ENCODE measurements at regions not wholly inside any gene's neighbourhood (a gene's known extent, or its start where the extent isn't known, plus 50 kb on each side); places are given as distances from the start of the nearest gene placed in this dataset.

GRCh38 chr2:234559609-234560008 is 62.7 kb upstream of the ARL4C start:
- Histone ChIP-seq H4K91ac (ENCODE audit: insufficient read length, low read depth, low read length) (no peak overlapping the region), H3K23ac (ENCODE audit: insufficient read length, low read depth, low read length) (no peak overlapping the region), H2BK5ac (ENCODE audit: insufficient read length, low read length) (no peak overlapping the region), H3T11ph (ENCODE audit: low read length) (no peak overlapping the region), H3K4ac (ENCODE audit: low read depth, low read length) (no peak overlapping the region), H4K20me1 (ENCODE audit: control insufficient read depth, insufficient read depth, insufficient read length) (no peaks in the 10 kb centered on the region), H2BK120ac (ENCODE audit: low read depth, low read length, poor library complexity, severe bottlenecking) (no peak overlapping the region), H4K8ac (replicated peaks; ENCODE audit: insufficient read length, low read depth, low read length) (no peak overlapping the region), H3K27me3 (ENCODE audit: insufficient read depth, low read length) (no peaks in the 10 kb centered on the region), H3K4me1 (ENCODE audit: insufficient read depth, low read length) (no peaks in the 10 kb centered on the region), H3K14ac (ENCODE audit: insufficient read depth, low read length) (no peak overlapping the region), H2BK20ac (ENCODE audit: low read depth, low read length, poor library complexity, severe bottlenecking) (no peak overlapping the region), H3K18ac (ENCODE audit: insufficient read length, low read depth, low read length) (no peak overlapping the region), H4K5ac (ENCODE audit: insufficient read length, low read depth, low read length) (no peak overlapping the region), H3K27ac (ENCODE audit: insufficient read length, low read depth, low read length) (no peak overlapping the region), H2BK15ac (ENCODE audit: low read depth, low read length) (no peak overlapping the region), H2AK5ac (ENCODE audit: insufficient read length, low read length) (no peak overlapping the region), H2BK12ac (ENCODE audit: insufficient read length, low read depth, low read length) (no peak overlapping the region), H3K4me2 (ENCODE audit: insufficient read depth, insufficient read length, low read length) (no peak overlapping the region), H3K79me1 (ENCODE audit: insufficient read depth, low read depth, low read length, poor library complexity, severe bottlenecking) (no peaks in the 10 kb centered on the region), H3K56ac (ENCODE audit: insufficient read length, low read depth, low read length) (no peak overlapping the region), H3K23me2 (ENCODE audit: insufficient read length, low read depth, low read length, poor library complexity, severe bottlenecking) (no peaks in the 10 kb centered on the region), H2AFZ (ENCODE audit: low read length) (no peak overlapping the region), H3K79me2 (ENCODE audit: insufficient read depth, low read length) (no peaks in the 10 kb centered on the region), H3K9me3 (ENCODE audit: control insufficient read depth, low read depth, low read length) (no peaks in the 10 kb centered on the region), H3K9ac (ENCODE audit: extremely low read depth, insufficient read length, low read length) (no peak overlapping the region)
- no CpG with 5 or more reads among the region's 5 CpGs for WGBS (ENCODE audit: extremely low coverage, insufficient read length, low lambda C conversion rate)
- H3K9me3 Mint-ChIP-seq = peaks cover 17 to 26% of the 10 kb centered on the region in 2 experiments
- no peak overlapping the region for H3K4me3 Mint-ChIP-seq
- TF ChIP-seq, protein P1, sequence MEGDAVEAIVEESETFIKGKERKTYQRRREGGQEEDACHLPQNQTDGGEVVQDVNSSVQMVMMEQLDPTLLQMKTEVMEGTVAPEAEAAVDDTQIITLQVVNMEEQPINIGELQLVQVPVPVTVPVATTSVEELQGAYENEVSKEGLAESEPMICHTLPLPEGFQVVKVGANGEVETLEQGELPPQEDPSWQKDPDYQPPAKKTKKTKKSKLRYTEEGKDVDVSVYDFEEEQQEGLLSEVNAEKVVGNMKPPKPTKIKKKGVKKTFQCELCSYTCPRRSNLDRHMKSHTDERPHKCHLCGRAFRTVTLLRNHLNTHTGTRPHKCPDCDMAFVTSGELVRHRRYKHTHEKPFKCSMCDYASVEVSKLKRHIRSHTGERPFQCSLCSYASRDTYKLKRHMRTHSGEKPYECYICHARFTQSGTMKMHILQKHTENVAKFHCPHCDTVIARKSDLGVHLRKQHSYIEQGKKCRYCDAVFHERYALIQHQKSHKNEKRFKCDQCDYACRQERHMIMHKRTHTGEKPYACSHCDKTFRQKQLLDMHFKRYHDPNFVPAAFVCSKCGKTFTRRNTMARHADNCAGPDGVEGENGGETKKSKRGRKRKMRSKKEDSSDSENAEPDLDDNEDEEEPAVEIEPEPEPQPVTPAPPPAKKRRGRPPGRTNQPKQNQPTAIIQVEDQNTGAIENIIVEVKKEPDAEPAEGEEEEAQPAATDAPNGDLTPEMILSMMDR (conservative IDR thresholded peaks at IDR 0.05) = no peak
- peaks cover 3 to 12% of the 10 kb centered on the region in 2 experiments for H3K4me1 Mint-ChIP-seq
- H3K36me3 Mint-ChIP-seq (ENCODE audit: insufficient read depth in 1 of 3, low read depth in 3 of 3) = peaks cover 9 to 29% (median 17%) of the 10 kb centered on the region in 3 experiments; a peak in 6 of 7 replicates
- peaks cover 13% of the 10 kb centered on the region for H3K27me3 Mint-ChIP-seq (ENCODE audit: low read depth)
- no peak overlapping the region for H3K27ac Mint-ChIP-seq
- no peak for DNase-seq
